Retinal pigment epithelial cell (primary cell): ENCODE measurements at regions not wholly inside any gene's neighbourhood (a gene's known extent, or its start where the extent isn't known, plus 50 kb on each side); places are given as distances from the start of the nearest gene placed in this dataset.

Source experiments
- DNase-seq: peaks from one replicate; pipeline ENCODE4 v3.0.0-alpha.2; 2010; ENCODE audit warnings: low read depth
- H3K4me3 ChIP-seq: 2 replicates; pipeline ENCODE4 v1.5.1; 2011; ENCODE audit warnings: mild to moderate bottlenecking, low read length, control low read depth, moderate library complexity
- TF ChIP-seq, protein P1 (sequence below): conservative IDR thresholded peaks from 2 replicates; pipeline ENCODE4 v1.5.1; 2011; ENCODE audit warnings: low read depth, low read length, control low read depth, inconsistent platforms

DNA sequence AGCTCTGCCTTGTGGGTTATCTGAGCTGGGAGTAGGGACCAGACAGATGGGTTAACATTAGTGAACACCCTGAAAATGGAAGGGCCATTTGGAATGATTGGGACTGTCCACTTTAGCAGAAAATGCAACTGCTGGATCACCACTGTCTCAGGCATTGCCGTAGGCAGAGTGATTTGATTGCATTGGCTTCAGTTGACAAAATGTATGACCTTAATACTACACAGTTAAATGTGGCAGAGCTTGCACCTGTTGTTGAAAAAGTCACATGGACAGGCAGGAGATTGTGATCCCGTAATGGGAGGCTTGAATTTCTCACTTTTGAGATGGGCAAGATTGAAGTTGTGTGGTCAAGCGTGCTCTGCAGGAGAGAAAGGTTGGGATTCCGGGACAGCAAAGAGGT, 166.5 kb upstream of the PUDP start:
- DNase-seq: no peak
- H3K4me3 ChIP-seq: no peak overlapping the region
- TF ChIP-seq, protein P1, sequence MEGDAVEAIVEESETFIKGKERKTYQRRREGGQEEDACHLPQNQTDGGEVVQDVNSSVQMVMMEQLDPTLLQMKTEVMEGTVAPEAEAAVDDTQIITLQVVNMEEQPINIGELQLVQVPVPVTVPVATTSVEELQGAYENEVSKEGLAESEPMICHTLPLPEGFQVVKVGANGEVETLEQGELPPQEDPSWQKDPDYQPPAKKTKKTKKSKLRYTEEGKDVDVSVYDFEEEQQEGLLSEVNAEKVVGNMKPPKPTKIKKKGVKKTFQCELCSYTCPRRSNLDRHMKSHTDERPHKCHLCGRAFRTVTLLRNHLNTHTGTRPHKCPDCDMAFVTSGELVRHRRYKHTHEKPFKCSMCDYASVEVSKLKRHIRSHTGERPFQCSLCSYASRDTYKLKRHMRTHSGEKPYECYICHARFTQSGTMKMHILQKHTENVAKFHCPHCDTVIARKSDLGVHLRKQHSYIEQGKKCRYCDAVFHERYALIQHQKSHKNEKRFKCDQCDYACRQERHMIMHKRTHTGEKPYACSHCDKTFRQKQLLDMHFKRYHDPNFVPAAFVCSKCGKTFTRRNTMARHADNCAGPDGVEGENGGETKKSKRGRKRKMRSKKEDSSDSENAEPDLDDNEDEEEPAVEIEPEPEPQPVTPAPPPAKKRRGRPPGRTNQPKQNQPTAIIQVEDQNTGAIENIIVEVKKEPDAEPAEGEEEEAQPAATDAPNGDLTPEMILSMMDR: no peak

DNA sequence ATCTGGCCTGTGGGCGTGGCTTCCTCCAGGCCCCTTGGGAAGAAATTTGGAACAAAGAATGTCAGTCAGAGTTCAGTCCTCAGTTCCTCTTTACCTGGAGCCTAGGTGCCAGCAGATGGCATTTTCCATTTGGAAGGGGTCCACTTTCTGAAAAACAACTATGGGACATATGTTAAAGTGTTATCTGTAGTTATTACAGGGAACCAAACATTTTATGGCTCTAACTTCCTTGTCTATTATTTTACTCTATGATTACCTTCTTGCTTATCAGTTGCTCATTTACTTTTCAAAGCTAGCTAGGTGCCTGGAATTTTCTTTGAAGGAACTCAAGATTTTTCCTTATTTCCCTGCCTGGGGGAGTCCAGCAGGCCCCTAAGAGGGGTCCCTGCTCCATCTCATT, 159.8 kb upstream of the PUDP start:
- TF ChIP-seq, protein P1: no peak
- DNase-seq: no peak
- H3K4me3 ChIP-seq: no peak overlapping the region

DNA sequence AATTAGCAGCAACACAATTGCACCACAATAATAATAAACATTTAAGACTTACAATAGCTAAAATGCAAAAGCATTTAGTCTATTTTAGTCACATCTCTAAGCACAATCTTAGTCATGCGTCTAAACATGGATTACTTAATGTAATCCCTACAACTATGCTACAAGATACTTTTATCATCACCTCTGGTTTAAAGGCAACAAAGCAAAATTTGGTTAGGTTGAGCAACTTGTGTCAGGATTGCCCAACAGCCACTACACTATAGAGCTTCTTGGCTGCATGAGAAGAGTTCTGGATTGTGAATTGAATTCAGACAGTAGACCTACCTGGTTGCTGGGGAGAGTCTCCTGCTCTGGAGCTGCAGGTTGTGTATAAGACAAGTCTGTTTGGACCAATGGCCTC, 146.5 kb upstream of the PUDP start:
- TF ChIP-seq, protein P1: no peak
- no peak overlapping the region for H3K4me3 ChIP-seq
- DNase-seq: peak; percentile 13

DNA sequence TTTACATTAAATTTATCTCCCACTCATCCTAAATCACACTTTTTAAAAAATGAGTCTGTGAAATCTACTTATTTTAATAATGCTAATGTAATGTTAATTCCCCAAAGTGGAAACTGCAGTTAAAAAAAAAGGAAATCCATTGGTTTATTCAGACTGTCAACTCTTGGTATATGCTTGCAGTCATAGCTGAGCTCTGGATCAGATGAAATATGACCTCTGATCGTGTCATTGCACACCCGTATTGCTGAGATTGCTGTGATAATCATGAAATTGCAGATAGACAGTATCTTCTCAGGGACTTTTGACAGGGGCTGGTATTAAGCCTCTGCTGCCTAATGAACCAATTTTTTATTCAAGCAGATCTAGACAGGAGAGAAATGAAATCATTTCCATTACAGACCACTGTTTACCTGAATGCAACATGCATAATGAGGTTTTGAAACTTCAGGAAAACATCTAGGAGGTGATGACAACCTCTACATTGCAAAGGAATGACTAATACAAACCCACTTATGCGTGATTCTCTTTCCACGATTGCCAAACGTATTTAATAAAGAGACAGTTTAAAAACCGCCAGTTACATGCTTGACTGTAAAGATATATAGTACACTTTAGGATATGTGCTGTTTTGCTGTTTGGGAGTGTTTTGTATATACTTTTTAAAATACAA, 138.3 kb upstream of the PUDP start:
- DNase-seq: no peak
- H3K4me3 ChIP-seq: no peak overlapping the region
- TF ChIP-seq, protein P1: no peak

DNA sequence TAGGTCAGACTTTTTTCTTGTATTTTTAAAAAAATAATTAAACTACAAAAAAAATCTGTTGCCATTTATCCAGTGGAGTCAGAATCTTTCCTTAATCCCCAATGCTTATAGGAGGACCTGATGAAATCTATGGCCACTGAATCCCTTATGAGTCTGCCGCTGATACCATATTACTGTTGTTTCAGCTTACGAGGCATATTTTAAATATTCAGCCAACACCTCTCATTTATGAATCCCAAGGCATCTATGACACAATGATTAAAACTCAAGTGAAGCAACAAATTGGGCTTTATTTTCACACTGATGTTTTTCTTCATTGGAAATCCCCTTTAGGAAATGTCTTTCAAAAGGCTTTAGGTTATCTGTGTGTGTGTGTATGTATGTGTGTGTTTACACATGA, 137.8 kb upstream of the PUDP start:
- no peak overlapping the region for H3K4me3 ChIP-seq
- DNase-seq: no peak
- TF ChIP-seq, protein P1: no peak

DNA sequence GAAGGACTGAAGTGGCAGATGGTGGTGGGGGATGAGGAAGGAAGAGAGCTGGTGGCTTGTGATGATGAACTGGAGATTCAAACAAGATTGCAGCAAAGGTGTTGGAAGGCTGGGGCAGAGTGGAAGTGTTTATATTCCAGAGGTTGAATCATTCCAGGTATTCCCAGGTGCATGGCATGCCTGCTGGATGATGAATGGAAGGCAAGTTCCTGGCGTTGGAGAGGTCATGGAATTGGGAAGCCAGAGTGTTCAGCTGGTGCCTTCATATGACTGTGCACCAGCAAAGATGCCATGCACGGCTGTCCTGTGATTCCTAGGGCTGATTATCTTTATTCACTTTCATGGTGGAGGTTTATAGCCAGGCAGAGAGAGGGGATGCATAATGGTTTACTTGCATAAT, 135.8 kb upstream of the PUDP start:
- TF ChIP-seq, protein P1: no peak
- no peak for DNase-seq
- no peak overlapping the region for H3K4me3 ChIP-seq

DNA sequence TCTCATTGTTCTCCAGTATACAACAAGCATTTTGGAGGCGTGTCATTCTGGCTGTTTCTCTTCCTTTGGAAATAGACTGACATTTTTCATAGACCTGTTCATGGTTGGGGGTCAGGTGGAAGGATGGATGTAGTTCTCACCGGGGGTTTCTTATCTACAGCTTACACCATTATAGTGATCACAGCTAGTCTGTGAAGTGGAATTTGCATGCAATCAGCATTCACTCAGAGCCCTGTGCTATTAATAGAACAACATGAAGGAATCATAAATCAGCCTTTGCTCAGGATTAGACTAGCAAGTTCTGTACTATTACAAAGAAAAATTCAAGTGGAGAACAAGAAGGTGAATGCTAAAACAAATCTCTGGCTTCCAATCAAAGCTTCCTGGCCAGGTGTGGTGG, 132.6 kb upstream of the PUDP start:
- TF ChIP-seq, protein P1: no peak
- no peak overlapping the region for H3K4me3 ChIP-seq
- no peak for DNase-seq
